Suppressor macrophage treated with lipopolysaccharide for 1 hour (primary cell): ENCODE measurements at regions not wholly inside any gene's neighbourhood (a gene's known extent, or its start where the extent isn't known, plus 50 kb on each side); places are given as distances from the start of the nearest gene placed in this dataset.

ENCODE experiments used
- DNase-seq, 3 donors: peaks; one replicate each; pipeline ENCODE4 v3.0.0-alpha.2; 2020 to 2022

GRCh38 chr1:81569761-81570160 is 231.0 kb upstream of the ADGRL2 start:
- no peak for DNase-seq

- DNase-seq: no peak
These were observed 237.1 kb upstream of the ADGRL2 start for GRCh38 chr1:81563632-81564031.

- no peak for DNase-seq
These were observed 237.8 kb upstream of the ADGRL2 start for GRCh38 chr1:81562934-81563333.

GRCh38 chr1:81560629-81561028 is 240.1 kb upstream of the ADGRL2 start:
- DNase-seq: no peak

- DNase-seq: no peak
These were observed 240.9 kb upstream of the ADGRL2 start for GRCh38 chr1:81559662-81560350.

- DNase-seq: no peak
These were observed 242.2 kb upstream of the ADGRL2 start for GRCh38 chr1:81558291-81559076.

GRCh38 chr1:81556968-81557367 is 243.8 kb upstream of the ADGRL2 start:
- DNase-seq: no peak

- DNase-seq: no peak
These were observed 246.2 kb upstream of the ADGRL2 start for GRCh38 chr1:81554534-81554933.

GRCh38 chr1:81554108-81554507 is 246.6 kb upstream of the ADGRL2 start:
- DNase-seq: no peak

GRCh38 chr1:81553503-81553902 is 247.2 kb upstream of the ADGRL2 start:
- DNase-seq: no peak

GRCh38 chr1:81551946-81552345 is 248.8 kb upstream of the ADGRL2 start:
- DNase-seq: no peak

GRCh38 chr1:81550753-81551152 is 250.0 kb upstream of the ADGRL2 start:
- DNase-seq: no peak

GRCh38 chr1:81549588-81550127 is 251.1 kb upstream of the ADGRL2 start:
- no peak for DNase-seq

- no peak for DNase-seq
These were observed 251.7 kb upstream of the ADGRL2 start for GRCh38 chr1:81548918-81549587.

- DNase-seq: no peak
These were observed 252.8 kb upstream of the ADGRL2 start for GRCh38 chr1:81547912-81548303.

- DNase-seq: no peak
These were observed 253.3 kb upstream of the ADGRL2 start for GRCh38 chr1:81547261-81547911.

- no peak for DNase-seq
These were observed 255.0 kb upstream of the ADGRL2 start for GRCh38 chr1:81545734-81546133.

GRCh38 chr1:81543764-81544163 is 257.0 kb upstream of the ADGRL2 start:
- no peak for DNase-seq

- DNase-seq: no peak
These were observed 258.5 kb upstream of the ADGRL2 start for GRCh38 chr1:81542196-81542595.

GRCh38 chr1:81540216-81540615 is 260.5 kb upstream of the ADGRL2 start:
- no peak for DNase-seq

GRCh38 chr1:81529014-81529413 is 271.7 kb upstream of the ADGRL2 start:
- DNase-seq: no peak

GRCh38 chr1:81525085-81525484 is 275.6 kb upstream of the ADGRL2 start:
- DNase-seq: no peak

GRCh38 chr1:81519987-81520386 is 280.7 kb upstream of the ADGRL2 start:
- DNase-seq: no peak
